ENCODE measurements at regions not wholly inside any gene's neighbourhood (a gene's known extent, or its start where the extent isn't known, plus 50 kb on each side); places are given as distances from the start of the nearest gene placed in this dataset.

GRCh38 chr4:100952590-100952989 lies 394.7 kb downstream of the PPP3CA start (continued):
- TF ChIP-seq EZH2phosphoT487 (IDR thresholded peaks at IDR 0.05; ENCODE audit: borderline replicate concordance, low read depth) (no peak), NRF1 (IDR thresholded peaks at IDR 0.05; ENCODE audit: low read depth, low read length) (no peak)

DNA sequence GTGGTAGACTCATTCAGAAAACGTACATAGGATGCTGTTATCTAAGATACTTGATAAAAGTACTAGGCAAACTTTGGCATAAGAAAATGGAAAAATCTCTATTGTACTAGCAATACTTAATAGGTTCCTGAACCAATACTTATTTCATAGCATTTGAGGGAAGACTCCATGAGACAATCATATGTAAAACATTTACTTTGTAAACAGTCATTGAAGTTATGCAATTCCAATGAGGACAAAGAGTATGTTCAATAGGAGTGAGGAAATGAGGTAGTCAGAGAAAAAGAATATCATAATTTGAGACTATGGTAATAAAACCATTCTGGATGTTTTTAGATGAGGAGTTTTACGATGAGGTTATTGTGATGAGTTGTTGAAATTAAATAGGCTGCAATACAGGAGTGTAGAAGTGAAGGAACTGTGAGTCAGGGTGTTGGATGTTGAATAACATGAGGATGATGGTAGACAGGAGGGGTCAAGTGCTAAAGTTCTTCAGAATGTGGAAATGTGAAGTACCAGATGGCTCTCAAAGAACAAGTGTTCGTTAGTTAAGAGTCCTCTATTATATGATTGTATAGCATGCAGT lies 397.9 kb downstream of the PPP3CA start:
- H2AFZ ChIP-seq (ENCODE audit: low read depth) = no peak overlapping the region
- no peak for DNase-seq
- no peaks in the 10 kb centered on the region for H3K9me2 ChIP-seq
- H3K9me3 ChIP-seq = no peaks in the 10 kb centered on the region
- no peak overlapping the region for H3K27ac ChIP-seq (ENCODE audit: low read depth in 2 of 2, low read length in 1 of 2)
- WGBS (ENCODE audit: low lambda C conversion rate) = 69% methylated on average over 3 of the region's 3 CpGs
- no peaks in the 10 kb centered on the region for H3K27me3 ChIP-seq (ENCODE audit: insufficient read depth)
- no peak overlapping the region for H3K4me2 ChIP-seq
- H3K79me2 ChIP-seq (ENCODE audit: insufficient read depth) = no peaks in the 10 kb centered on the region
- H3K9ac ChIP-seq = no peak overlapping the region
- no peaks in the 10 kb centered on the region for H3K36me3 ChIP-seq (replicated peaks in 1 of 2; ENCODE audit: control insufficient read depth in 1 of 2, insufficient read depth in 2 of 2, low read length in 1 of 2)
- no peaks in the 10 kb centered on the region; a peak in 1 of 4 replicates for H3K4me1 ChIP-seq (ENCODE audit: control insufficient read depth in 1 of 2, insufficient read depth in 2 of 2, low read depth in 1 of 2, low read length in 1 of 2)
- CTCF ChIA-PET = no interaction called here
- TF ChIP-seq RCOR1 (IDR thresholded peaks at IDR 0.05; ENCODE audit: low read length) = no peak
- no peak for TF ChIP-seq CHD2 (IDR thresholded peaks at IDR 0.05; ENCODE audit: low read length, partially characterized antibody)
- TF ChIP-seq RAD21 (IDR thresholded peaks at IDR 0.05; ENCODE audit: low read length) = no peak
- no peak for TF ChIP-seq POLR2AphosphoS5 (IDR thresholded peaks at IDR 0.05; ENCODE audit: low read depth, low read length)
- POLR2A ChIA-PET = no interaction called here
- H3F3A ChIP-seq (replicated peaks; ENCODE audit: insufficient read depth) = no peaks in the 10 kb centered on the region
- no peaks in the 10 kb centered on the region for H4K20me1 ChIP-seq (ENCODE audit: insufficient read depth)
- H3K4me3 ChIP-seq (ENCODE audit: low read depth in 2 of 2, low read length in 1 of 2) = no peak overlapping the region

GRCh38 chr4:100948911-100949310 lies 398.4 kb downstream of the PPP3CA start:
- POLR2A ChIA-PET = no interaction called here
- no peak for DNase-seq
- H3K9me3 ChIP-seq = no peaks in the 10 kb centered on the region
- no peak overlapping the region for H3K9ac ChIP-seq
- no peaks in the 10 kb centered on the region for H3K9me2 ChIP-seq
- H3K27me3 ChIP-seq (ENCODE audit: insufficient read depth) = no peaks in the 10 kb centered on the region
- H3K4me2 ChIP-seq = no peak overlapping the region
- H3K4me3 ChIP-seq (ENCODE audit: low read depth in 2 of 2, low read length in 1 of 2) = no peak overlapping the region
- CTCF ChIA-PET = no interaction called here
- WGBS (ENCODE audit: low lambda C conversion rate) = 55% methylated on average over 4 of the region's 4 CpGs
- H4K20me1 ChIP-seq (ENCODE audit: insufficient read depth) = no peaks in the 10 kb centered on the region
- no peaks in the 10 kb centered on the region for H3F3A ChIP-seq (replicated peaks; ENCODE audit: insufficient read depth)
- H3K79me2 ChIP-seq (ENCODE audit: insufficient read depth) = no peaks in the 10 kb centered on the region
- H3K36me3 ChIP-seq (replicated peaks in 1 of 2; ENCODE audit: control insufficient read depth in 1 of 2, insufficient read depth in 2 of 2, low read length in 1 of 2) = no peaks in the 10 kb centered on the region
- H2AFZ ChIP-seq (ENCODE audit: low read depth) = no peak overlapping the region
- no peak overlapping the region for H3K27ac ChIP-seq (ENCODE audit: low read depth in 2 of 2, low read length in 1 of 2)
- TF ChIP-seq SIN3A (IDR thresholded peaks at IDR 0.05; ENCODE audit: borderline replicate concordance, low read depth, low read length) (no peak), YY1 (IDR thresholded peaks at IDR 0.05; ENCODE audit: low read depth) (no peak), RXRA (IDR thresholded peaks at IDR 0.05; ENCODE audit: borderline replicate concordance, low read depth) (no peak), RCOR1 (IDR thresholded peaks at IDR 0.05; ENCODE audit: low read length) (no peak), ELF1 (IDR thresholded peaks at IDR 0.05) (no peak), GATA2 (CRISPR knock-in tag; IDR thresholded peaks at IDR 0.05) (no peak), EP300 (IDR thresholded peaks at IDR 0.05; ENCODE audit: borderline replicate concordance in 1 of 2, low read depth in 1 of 2, low read length in 1 of 2) (no peak)
- H3K4me1 ChIP-seq (ENCODE audit: control insufficient read depth in 1 of 2, insufficient read depth in 2 of 2, low read depth in 1 of 2, low read length in 1 of 2) = no peaks in the 10 kb centered on the region; a peak in 1 of 4 replicates

- no peak for DNase-seq
- H3K4me2 ChIP-seq = no peak overlapping the region
- H3K9ac ChIP-seq = no peak overlapping the region
- no peaks in the 10 kb centered on the region for H4K20me1 ChIP-seq (ENCODE audit: insufficient read depth)
- H3K36me3 ChIP-seq (replicated peaks in 1 of 2; ENCODE audit: control insufficient read depth in 1 of 2, insufficient read depth in 2 of 2, low read length in 1 of 2) = no peaks in the 10 kb centered on the region
- no peak overlapping the region for H3K4me3 ChIP-seq (ENCODE audit: low read depth in 2 of 2, low read length in 1 of 2)
- no peaks in the 10 kb centered on the region for H3K9me2 ChIP-seq
- no peaks in the 10 kb centered on the region for H3K27me3 ChIP-seq (ENCODE audit: insufficient read depth)
- H2AFZ ChIP-seq (ENCODE audit: low read depth) = no peak overlapping the region
- ChIA-PET POLR2A (no interaction called here), CTCF (interaction anchor here (0.7 to 1.2 kb wide), 2 partner anchors 12 to 1482 kb away, joined by 3 read pairs; no protein-coding TSS in a partner anchor)
- no peaks in the 10 kb centered on the region for H3K4me1 ChIP-seq (ENCODE audit: control insufficient read depth in 1 of 2, insufficient read depth in 2 of 2, low read depth in 1 of 2, low read length in 1 of 2)
- H3F3A ChIP-seq (replicated peaks; ENCODE audit: insufficient read depth) = no peaks in the 10 kb centered on the region
- no peaks in the 10 kb centered on the region for H3K9me3 ChIP-seq
- no peak overlapping the region for H3K27ac ChIP-seq (ENCODE audit: low read depth in 2 of 2, low read length in 1 of 2)
- H3K79me2 ChIP-seq (ENCODE audit: insufficient read depth) = no peaks in the 10 kb centered on the region
- TF ChIP-seq YY1 (IDR thresholded peaks at IDR 0.05; ENCODE audit: low read depth) (no peak), GABPA (IDR thresholded peaks at IDR 0.05; ENCODE audit: low read depth) (no peak), EP300 (IDR thresholded peaks at IDR 0.05; ENCODE audit: borderline replicate concordance in 1 of 2, low read depth in 1 of 2, low read length in 1 of 2) (no peak), POLR2AphosphoS5 (IDR thresholded peaks at IDR 0.05; ENCODE audit: low read depth, low read length) (no peak), RXRA (IDR thresholded peaks at IDR 0.05; ENCODE audit: borderline replicate concordance, low read depth) (no peak), TAF1 (IDR thresholded peaks at IDR 0.05; ENCODE audit: borderline replicate concordance, low read depth, low read length) (no peak), FOXJ3 (CRISPR knock-in tag; IDR thresholded peaks at IDR 0.05) (no peak), TEAD4 (IDR thresholded peaks at IDR 0.05; ENCODE audit: borderline replicate concordance, insufficient read depth) (no peak), MEF2A (IDR thresholded peaks at IDR 0.05; ENCODE audit: borderline replicate concordance, low read depth) (no peak), NFIC (IDR thresholded peaks at IDR 0.05; ENCODE audit: borderline replicate concordance) (no peak), NRF1 (IDR thresholded peaks at IDR 0.05; ENCODE audit: low read depth, low read length) (no peak), USF1 (IDR thresholded peaks at IDR 0.05; ENCODE audit: borderline replicate concordance, low read depth) (no peak), GATA2 (CRISPR knock-in tag; IDR thresholded peaks at IDR 0.05) (no peak), TCF12 (IDR thresholded peaks at IDR 0.05) (no peak)
- TF ChIP-seq, protein P1, sequence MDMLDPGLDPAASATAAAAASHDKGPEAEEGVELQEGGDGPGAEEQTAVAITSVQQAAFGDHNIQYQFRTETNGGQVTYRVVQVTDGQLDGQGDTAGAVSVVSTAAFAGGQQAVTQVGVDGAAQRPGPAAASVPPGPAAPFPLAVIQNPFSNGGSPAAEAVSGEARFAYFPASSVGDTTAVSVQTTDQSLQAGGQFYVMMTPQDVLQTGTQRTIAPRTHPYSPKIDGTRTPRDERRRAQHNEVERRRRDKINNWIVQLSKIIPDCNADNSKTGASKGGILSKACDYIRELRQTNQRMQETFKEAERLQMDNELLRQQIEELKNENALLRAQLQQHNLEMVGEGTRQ (IDR thresholded peaks at IDR 0.05; ENCODE audit: borderline replicate concordance, low read depth, low read length) = no peak
Measured at GRCh38 chr4:100945789-100946188, 401.5 kb downstream of the PPP3CA start.

All from SK-N-SH (cell line).